ENCODE measurements at regions not wholly inside any gene's neighbourhood (a gene's known extent, or its start where the extent isn't known, plus 50 kb on each side); places are given as distances from the start of the nearest gene placed in this dataset.

DNA sequence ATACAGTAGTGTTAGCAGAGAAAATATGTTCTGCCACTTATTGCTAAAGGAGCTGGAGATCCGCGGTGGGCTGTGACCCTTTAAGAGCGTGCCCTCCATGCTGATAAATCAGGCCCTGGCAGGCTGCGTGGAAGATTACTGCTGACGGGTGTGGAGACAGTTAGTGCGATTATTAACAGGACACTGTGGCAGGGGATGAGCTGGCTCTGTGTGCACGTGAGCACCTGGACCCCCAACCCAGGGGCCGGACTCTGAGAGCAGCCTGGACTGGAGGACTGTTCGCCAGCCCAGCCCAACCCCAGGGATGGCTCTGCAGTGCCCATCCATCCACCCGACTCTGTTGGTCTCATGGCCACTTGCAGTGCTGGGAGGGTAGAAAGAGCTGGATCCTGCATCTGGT, 162.0 kb downstream of the MELK start:
- Histone ChIP-seq H3K4me3 (no peak overlapping the region), H3K4me1 (replicated peaks in 1 of 2) (no peaks in the 10 kb centered on the region), H3K36me3 (replicated peaks in 1 of 2) (no peaks in the 10 kb centered on the region), H3K9me3 (replicated peaks in 1 of 3) (no peaks in the 10 kb centered on the region), H3K27ac (no peak overlapping the region), H3K27me3 (peaks cover 12% of the 10 kb centered on the region)
- no peak for DNase-seq
- 55 to 60% (median 59%) methylated on average over 8 to 10 of the region's 10 CpGs for WGBS, 4 donors
- TF ChIP-seq POLR2A (IDR thresholded peaks at IDR 0.05) = no peak
- no peak for TF ChIP-seq CTCF (IDR thresholded peaks at IDR 0.05)
- intact Hi-C loops (cut with DNase I) = no loop called here

DNA sequence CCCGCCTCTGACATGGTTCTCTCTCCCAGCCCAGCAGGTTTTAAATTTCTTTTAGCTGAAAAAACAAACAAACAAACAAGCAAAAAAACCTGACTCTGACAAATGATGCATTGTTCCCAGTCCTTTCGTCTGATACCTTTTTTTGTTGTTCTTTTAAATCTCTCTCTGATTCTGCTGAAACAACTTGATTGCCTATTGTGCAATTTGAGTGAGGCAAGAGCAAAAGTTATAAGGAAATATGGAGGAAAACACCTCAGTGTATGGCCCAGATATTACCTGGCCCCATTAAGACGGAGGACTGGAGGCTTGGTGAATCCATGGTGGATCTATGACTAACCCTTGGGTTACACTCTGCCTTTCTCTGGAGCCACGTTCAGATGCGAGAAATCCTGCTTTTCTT, 164.0 kb downstream of the MELK start:
- TF ChIP-seq CTCF (IDR thresholded peaks at IDR 0.05) (no peak), POLR2A (IDR thresholded peaks at IDR 0.05) (no peak)
- Histone ChIP-seq H3K36me3 (replicated peaks in 1 of 2) (no peaks in the 10 kb centered on the region), H3K4me1 (replicated peaks in 1 of 2) (no peaks in the 10 kb centered on the region), H3K27me3 (peaks cover 16% of the 10 kb centered on the region), H3K4me3 (no peak overlapping the region), H3K9me3 (replicated peaks in 1 of 3) (no peaks in the 10 kb centered on the region), H3K27ac (no peak overlapping the region)
- WGBS, 4 donors = 80 to 84% (median 81%) methylated on average over 5 of the region's 5 CpGs
- DNase-seq = no peak
- intact Hi-C loops (cut with DNase I) = no loop called here

GRCh38 chr9:36738318-36738976, 165.8 kb downstream of the MELK start:
- Histone ChIP-seq H3K4me1 (replicated peaks in 1 of 2) (no peaks in the 10 kb centered on the region), H3K9me3 (replicated peaks in 1 of 3) (no peaks in the 10 kb centered on the region), H3K27ac (no peak overlapping the region), H3K27me3 (peaks cover 16% of the 10 kb centered on the region), H3K36me3 (replicated peaks in 1 of 2) (no peaks in the 10 kb centered on the region), H3K4me3 (no peak overlapping the region)
- 64 to 69% (median 66%) methylated on average over 11 of the region's 11 CpGs for WGBS, 4 donors
- intact Hi-C loops (cut with DNase I) = no loop called here
- TF ChIP-seq CTCF (IDR thresholded peaks at IDR 0.05) (no peak), POLR2A (IDR thresholded peaks at IDR 0.05) (no peak)
- DNase-seq = no peak

DNA sequence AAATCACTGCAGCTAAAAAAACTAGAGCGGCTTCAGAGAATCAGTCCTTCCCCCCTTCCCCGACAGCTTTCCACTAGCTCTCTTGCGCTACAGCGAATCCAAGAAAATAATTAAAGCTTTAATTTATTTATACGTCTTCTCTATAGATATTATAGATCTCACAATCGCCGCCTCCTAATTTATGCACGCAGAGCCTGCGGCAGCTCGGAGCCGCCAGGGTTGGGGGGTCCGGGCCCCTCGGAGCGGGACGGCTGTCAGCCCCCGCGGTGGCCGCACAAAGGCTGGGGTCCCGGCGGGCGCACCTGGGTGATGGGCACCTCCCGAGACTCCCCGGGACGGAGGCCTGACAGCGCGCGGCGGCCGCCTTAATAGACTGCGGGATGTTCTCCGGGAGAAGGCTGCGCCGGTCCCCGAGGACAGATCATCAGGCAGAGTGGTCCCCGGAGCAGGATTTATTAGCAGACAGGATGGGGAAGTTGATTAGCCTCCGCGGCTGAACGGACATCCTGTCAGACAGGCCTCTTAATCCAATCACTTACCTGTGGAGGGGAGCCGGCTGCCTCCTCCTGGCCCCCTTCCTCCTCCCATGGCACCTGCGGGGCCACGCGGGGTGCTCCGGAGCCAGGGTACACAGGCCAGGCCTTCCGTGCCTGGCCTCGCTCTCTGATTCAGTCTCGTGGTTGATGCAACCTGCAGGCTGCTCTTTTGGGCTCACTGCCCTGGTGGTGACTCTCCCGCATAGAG, 166.8 kb downstream of the MELK start:
- no peak for TF ChIP-seq CTCF (IDR thresholded peaks at IDR 0.05)
- TF ChIP-seq POLR2A (IDR thresholded peaks at IDR 0.05) = no peak
- no peak for DNase-seq
- no peak overlapping the region for H3K4me3 ChIP-seq
- H3K27ac ChIP-seq = no peak overlapping the region
- H3K36me3 ChIP-seq (replicated peaks in 1 of 2) = no peaks in the 10 kb centered on the region
- 22 to 33% (median 25%) methylated on average over 26 to 47 of the region's 47 CpGs for WGBS, 4 donors
- H3K4me1 ChIP-seq (replicated peaks in 1 of 2) = no peaks in the 10 kb centered on the region
- H3K27me3 ChIP-seq = peaks cover 16% of the 10 kb centered on the region
- no peaks in the 10 kb centered on the region for H3K9me3 ChIP-seq (replicated peaks in 1 of 3)
- intact Hi-C loops (cut with DNase I) = no loop called here

Data from adrenal gland (tissue), 9 donors.